ENCODE measurements at regions not wholly inside any gene's neighbourhood (a gene's known extent, or its start where the extent isn't known, plus 50 kb on each side); places are given as distances from the start of the nearest gene placed in this dataset.

DNA sequence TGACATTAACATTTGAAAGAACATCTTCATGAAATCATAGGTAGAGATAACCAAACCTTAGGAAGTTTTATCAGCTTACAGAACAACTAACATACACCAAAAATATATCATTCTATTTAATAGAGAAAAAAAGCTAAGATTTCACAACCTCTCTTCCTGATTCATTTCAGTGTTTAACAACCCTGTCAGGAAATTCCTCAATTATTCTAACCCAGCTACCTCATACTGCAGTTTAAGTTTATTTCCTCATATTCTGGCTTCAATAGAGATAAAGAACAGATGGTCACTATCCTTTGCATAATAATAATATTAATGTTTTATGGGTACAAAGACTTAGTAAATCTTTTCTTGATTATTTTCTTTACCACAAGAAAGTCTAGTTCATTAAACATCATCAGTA, 112.9 kb upstream of the HSF2 start:
- no peaks in the 10 kb centered on the region for H3K27me3 ChIP-seq (ENCODE audit: control insufficient read depth in 4 of 4, insufficient read depth in 4 of 4, low read length in 3 of 4)
- TF ChIP-seq RAD21 (IDR thresholded peaks at IDR 0.05) (no peak), JUND (IDR thresholded peaks at IDR 0.05) (no peak), FOXA2 (IDR thresholded peaks at IDR 0.05) (no peak), FOXA1 (IDR thresholded peaks at IDR 0.05) (no peak), GABPA (IDR thresholded peaks at IDR 0.05 in 1 of 2, conservative IDR thresholded peaks at IDR 0.05 in 1 of 2) (no peak), NR2F2 (IDR thresholded peaks at IDR 0.05) (no peak), SP1 (IDR thresholded peaks at IDR 0.05) (no peak)
- TF ChIP-seq, protein P1, sequence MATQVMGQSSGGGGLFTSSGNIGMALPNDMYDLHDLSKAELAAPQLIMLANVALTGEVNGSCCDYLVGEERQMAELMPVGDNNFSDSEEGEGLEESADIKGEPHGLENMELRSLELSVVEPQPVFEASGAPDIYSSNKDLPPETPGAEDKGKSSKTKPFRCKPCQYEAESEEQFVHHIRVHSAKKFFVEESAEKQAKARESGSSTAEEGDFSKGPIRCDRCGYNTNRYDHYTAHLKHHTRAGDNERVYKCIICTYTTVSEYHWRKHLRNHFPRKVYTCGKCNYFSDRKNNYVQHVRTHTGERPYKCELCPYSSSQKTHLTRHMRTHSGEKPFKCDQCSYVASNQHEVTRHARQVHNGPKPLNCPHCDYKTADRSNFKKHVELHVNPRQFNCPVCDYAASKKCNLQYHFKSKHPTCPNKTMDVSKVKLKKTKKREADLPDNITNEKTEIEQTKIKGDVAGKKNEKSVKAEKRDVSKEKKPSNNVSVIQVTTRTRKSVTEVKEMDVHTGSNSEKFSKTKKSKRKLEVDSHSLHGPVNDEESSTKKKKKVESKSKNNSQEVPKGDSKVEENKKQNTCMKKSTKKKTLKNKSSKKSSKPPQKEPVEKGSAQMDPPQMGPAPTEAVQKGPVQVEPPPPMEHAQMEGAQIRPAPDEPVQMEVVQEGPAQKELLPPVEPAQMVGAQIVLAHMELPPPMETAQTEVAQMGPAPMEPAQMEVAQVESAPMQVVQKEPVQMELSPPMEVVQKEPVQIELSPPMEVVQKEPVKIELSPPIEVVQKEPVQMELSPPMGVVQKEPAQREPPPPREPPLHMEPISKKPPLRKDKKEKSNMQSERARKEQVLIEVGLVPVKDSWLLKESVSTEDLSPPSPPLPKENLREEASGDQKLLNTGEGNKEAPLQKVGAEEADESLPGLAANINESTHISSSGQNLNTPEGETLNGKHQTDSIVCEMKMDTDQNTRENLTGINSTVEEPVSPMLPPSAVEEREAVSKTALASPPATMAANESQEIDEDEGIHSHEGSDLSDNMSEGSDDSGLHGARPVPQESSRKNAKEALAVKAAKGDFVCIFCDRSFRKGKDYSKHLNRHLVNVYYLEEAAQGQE (IDR thresholded peaks at IDR 0.05): no peak
- TF ChIP-seq, protein P2, sequence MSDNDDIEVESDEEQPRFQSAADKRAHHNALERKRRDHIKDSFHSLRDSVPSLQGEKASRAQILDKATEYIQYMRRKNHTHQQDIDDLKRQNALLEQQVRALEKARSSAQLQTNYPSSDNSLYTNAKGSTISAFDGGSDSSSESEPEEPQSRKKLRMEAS (IDR thresholded peaks at IDR 0.05): no peak
- DNase-seq (ENCODE audit: low spot score): no peak
- no peaks in the 10 kb centered on the region for H3K36me3 ChIP-seq (ENCODE audit: control insufficient read depth in 4 of 4, insufficient read depth in 3 of 4, low read depth in 1 of 4, low read length in 3 of 4)
- H3K9me3 ChIP-seq (ENCODE audit: control insufficient read depth in 4 of 4, low read length in 3 of 4): no peaks in the 10 kb centered on the region
- H3K4me3 ChIP-seq (ENCODE audit: low read depth in 1 of 3, low read length in 3 of 3): no peak overlapping the region
- no peak overlapping the region for H3K9ac ChIP-seq (ENCODE audit: low read depth in 1 of 2, low read length in 2 of 2)
- H3K4me1 ChIP-seq (ENCODE audit: control insufficient read depth in 4 of 4, insufficient read depth in 4 of 4, low read length in 3 of 4): no peaks in the 10 kb centered on the region
- H3K27ac ChIP-seq (ENCODE audit: low read depth in 1 of 2, low read length in 2 of 2): no peak overlapping the region

DNA sequence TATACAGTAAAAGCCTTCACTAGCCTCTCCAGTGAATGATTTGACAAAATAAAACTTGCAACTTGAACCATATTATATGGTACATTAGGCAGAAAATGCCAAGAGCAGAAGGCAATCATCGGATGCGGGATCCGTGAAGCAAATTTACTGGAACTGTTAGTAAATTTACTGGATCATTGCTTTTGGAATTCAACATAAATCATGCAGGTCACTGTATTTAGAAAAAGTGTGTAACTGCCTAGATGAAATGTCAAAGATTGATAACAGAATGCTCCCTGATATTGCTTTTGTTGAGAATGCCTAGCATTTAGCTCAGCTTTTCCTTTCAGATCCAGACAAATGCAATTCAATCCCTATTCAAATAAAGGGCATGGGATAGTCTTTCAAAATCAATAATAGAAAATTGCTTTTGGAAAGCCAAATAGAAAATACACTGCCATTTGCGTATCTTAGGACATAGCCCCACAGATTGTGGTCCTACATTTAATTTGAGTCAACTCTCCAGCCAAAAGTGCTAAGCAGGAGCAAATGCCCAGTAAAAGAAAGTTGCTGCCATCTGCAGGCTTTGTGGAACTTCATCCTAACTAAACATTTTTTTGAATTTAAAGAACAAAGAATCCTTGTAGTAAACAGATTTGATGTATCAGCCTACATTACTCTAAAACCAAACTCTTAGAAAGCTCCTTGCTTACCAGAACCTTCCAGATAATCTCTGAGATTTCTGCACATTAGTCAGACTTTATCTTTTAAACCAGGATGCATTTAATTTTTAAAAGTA, 109.5 kb upstream of the HSF2 start:
- Histone ChIP-seq H3K9ac (ENCODE audit: low read depth in 1 of 2, low read length in 2 of 2) (no peak overlapping the region), H3K27me3 (ENCODE audit: control insufficient read depth in 4 of 4, insufficient read depth in 4 of 4, low read length in 3 of 4) (no peaks in the 10 kb centered on the region), H3K4me1 (ENCODE audit: control insufficient read depth in 4 of 4, insufficient read depth in 4 of 4, low read length in 3 of 4) (no peaks in the 10 kb centered on the region), H3K9me3 (ENCODE audit: control insufficient read depth in 4 of 4, low read length in 3 of 4) (no peaks in the 10 kb centered on the region), H3K4me3 (ENCODE audit: low read depth in 1 of 3, low read length in 3 of 3) (no peak overlapping the region), H3K36me3 (ENCODE audit: control insufficient read depth in 4 of 4, insufficient read depth in 3 of 4, low read depth in 1 of 4, low read length in 3 of 4) (no peaks in the 10 kb centered on the region), H3K27ac (ENCODE audit: low read depth in 1 of 2, low read length in 2 of 2) (no peak overlapping the region)
- WGBS: 82% methylated on average over 4 of the region's 4 CpGs
- TF ChIP-seq RAD21 (IDR thresholded peaks at IDR 0.05): peak in 1 of 2 donors; percentile 10
- TF ChIP-seq SP1 (IDR thresholded peaks at IDR 0.05): no peak
- no peak for DNase-seq (ENCODE audit: low spot score)

DNA sequence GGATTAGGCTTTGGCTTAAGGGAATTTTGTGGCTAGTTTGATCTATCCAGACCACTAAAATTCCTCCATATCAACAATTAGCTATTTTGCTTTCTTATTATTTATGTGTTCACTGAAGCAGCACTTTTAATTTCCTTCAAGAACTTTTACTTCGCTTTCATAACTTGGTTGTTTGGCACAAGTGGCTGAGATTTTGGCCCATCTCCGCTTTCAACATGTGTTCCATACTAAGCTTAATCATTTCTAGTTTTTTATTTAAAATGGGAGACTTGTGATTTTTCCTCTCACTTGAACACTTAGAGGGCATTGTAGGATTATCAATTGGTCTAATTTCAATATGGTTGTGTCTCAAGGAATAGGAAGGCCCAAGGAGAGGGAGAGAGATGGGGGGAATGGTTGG, 102.4 kb upstream of the HSF2 start:
- H3K27me3 ChIP-seq (ENCODE audit: control insufficient read depth in 4 of 4, insufficient read depth in 4 of 4, low read length in 3 of 4): peaks cover 0 to 5% (median 0%) of the 10 kb centered on the region in 4 donors
- no peaks in the 10 kb centered on the region for H3K9me3 ChIP-seq (ENCODE audit: control insufficient read depth in 4 of 4, low read length in 3 of 4)
- DNase-seq (ENCODE audit: low spot score): no peak
- H3K9ac ChIP-seq (ENCODE audit: low read depth in 1 of 2, low read length in 2 of 2): no peak overlapping the region
- H3K27ac ChIP-seq (ENCODE audit: low read depth in 1 of 2, low read length in 2 of 2): no peak overlapping the region
- H3K4me1 ChIP-seq (ENCODE audit: control insufficient read depth in 4 of 4, insufficient read depth in 4 of 4, low read length in 3 of 4): no peaks in the 10 kb centered on the region
- WGBS: 87% methylated on average over 2 of the region's 2 CpGs
- H3K36me3 ChIP-seq (ENCODE audit: control insufficient read depth in 4 of 4, insufficient read depth in 3 of 4, low read depth in 1 of 4, low read length in 3 of 4): no peaks in the 10 kb centered on the region
- H3K4me3 ChIP-seq (ENCODE audit: low read depth in 1 of 3, low read length in 3 of 3): no peak overlapping the region
- TF ChIP-seq NR2F2 (IDR thresholded peaks at IDR 0.05): no peak
- TF ChIP-seq JUND (IDR thresholded peaks at IDR 0.05): no peak
- TF ChIP-seq, protein P3, sequence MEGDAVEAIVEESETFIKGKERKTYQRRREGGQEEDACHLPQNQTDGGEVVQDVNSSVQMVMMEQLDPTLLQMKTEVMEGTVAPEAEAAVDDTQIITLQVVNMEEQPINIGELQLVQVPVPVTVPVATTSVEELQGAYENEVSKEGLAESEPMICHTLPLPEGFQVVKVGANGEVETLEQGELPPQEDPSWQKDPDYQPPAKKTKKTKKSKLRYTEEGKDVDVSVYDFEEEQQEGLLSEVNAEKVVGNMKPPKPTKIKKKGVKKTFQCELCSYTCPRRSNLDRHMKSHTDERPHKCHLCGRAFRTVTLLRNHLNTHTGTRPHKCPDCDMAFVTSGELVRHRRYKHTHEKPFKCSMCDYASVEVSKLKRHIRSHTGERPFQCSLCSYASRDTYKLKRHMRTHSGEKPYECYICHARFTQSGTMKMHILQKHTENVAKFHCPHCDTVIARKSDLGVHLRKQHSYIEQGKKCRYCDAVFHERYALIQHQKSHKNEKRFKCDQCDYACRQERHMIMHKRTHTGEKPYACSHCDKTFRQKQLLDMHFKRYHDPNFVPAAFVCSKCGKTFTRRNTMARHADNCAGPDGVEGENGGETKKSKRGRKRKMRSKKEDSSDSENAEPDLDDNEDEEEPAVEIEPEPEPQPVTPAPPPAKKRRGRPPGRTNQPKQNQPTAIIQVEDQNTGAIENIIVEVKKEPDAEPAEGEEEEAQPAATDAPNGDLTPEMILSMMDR (IDR thresholded peaks at IDR 0.05; ENCODE audit: low read depth, low read length, missing input control): no peak
- TF ChIP-seq SP1 (IDR thresholded peaks at IDR 0.05): no peak
- TF ChIP-seq FOXA2 (IDR thresholded peaks at IDR 0.05): no peak
- TF ChIP-seq, protein P4, sequence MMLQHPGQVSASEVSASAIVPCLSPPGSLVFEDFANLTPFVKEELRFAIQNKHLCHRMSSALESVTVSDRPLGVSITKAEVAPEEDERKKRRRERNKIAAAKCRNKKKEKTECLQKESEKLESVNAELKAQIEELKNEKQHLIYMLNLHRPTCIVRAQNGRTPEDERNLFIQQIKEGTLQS (IDR thresholded peaks at IDR 0.05): no peak
- no peak for TF ChIP-seq YY1 (IDR thresholded peaks at IDR 0.05)
- no peak for TF ChIP-seq GABPA (IDR thresholded peaks at IDR 0.05 in 1 of 2, conservative IDR thresholded peaks at IDR 0.05 in 1 of 2)
- no peak for TF ChIP-seq FOXA1 (IDR thresholded peaks at IDR 0.05)
- TF ChIP-seq TAF1 (conservative IDR thresholded peaks at IDR 0.05): no peak
- TF ChIP-seq, protein P5, sequence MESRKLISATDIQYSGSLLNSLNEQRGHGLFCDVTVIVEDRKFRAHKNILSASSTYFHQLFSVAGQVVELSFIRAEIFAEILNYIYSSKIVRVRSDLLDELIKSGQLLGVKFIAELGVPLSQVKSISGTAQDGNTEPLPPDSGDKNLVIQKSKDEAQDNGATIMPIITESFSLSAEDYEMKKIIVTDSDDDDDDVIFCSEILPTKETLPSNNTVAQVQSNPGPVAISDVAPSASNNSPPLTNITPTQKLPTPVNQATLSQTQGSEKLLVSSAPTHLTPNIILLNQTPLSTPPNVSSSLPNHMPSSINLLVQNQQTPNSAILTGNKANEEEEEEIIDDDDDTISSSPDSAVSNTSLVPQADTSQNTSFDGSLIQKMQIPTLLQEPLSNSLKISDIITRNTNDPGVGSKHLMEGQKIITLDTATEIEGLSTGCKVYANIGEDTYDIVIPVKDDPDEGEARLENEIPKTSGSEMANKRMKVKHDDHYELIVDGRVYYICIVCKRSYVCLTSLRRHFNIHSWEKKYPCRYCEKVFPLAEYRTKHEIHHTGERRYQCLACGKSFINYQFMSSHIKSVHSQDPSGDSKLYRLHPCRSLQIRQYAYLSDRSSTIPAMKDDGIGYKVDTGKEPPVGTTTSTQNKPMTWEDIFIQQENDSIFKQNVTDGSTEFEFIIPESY (IDR thresholded peaks at IDR 0.05): no peak
- TF ChIP-seq, protein P1 (IDR thresholded peaks at IDR 0.05): no peak
- no peak for TF ChIP-seq HNF4A (conservative IDR thresholded peaks at IDR 0.05)

Measured in liver (tissue), 8 donors.